Astrocyte of the cerebellum (primary cell): ENCODE measurements at regions not wholly inside any gene's neighbourhood (a gene's known extent, or its start where the extent isn't known, plus 50 kb on each side); places are given as distances from the start of the nearest gene placed in this dataset.

Experiments
- DNase-seq: peaks from one replicate; pipeline ENCODE4 v3.0.0-alpha.2; 2011; ENCODE audit warnings: low read depth
- H3K4me3 ChIP-seq: 2 replicates; pipeline ENCODE4 v1.5.1; 2011; ENCODE audit warnings: mild to moderate bottlenecking, low read depth, low read length, moderate library complexity
- in situ Hi-C: cut with HindIII; loops from 2 replicates; pipeline ENCODE4 v1.10.0; 2017; ENCODE audit warnings: low sequenced_read_pairs
- TF ChIP-seq, protein P1 (sequence below): IDR thresholded peaks from 2 replicates; pipeline ENCODE4 v1.5.1; 2012; ENCODE audit warnings: low read length, low read depth, moderate library complexity, mild to moderate bottlenecking; ENCODE audit errors: missing control alignments

DNA sequence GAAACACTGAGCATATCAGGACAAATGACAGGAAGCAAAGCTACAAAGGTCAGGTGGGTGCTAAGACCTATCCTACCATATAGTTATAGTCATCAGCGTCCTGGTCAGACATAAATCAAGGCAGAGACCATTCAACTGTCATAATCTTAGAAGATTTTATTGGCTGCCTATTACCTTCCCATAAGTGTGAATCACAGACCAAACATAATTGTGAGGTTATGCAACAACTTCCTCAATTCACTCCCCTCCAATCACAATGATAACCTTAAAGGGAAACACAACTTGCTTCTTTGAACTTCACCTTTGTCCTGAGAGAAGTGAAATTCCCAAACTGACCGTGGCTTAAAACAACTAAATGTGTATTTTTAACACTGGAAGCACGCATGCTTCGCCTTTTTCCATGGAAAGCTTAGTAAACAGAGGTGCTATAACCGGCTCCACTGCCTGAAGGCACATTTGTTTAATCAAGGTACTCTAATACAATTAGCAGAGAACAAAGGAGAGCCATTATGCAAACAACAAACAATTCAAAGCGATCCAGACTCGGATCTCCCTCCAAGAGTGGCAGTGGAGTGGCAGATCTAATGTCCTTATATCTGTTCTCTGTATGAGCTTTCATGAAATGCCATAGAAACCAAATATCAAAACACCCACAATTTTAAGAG, 84.9 kb downstream of the TMEM114 start:
- TF ChIP-seq, protein P1, sequence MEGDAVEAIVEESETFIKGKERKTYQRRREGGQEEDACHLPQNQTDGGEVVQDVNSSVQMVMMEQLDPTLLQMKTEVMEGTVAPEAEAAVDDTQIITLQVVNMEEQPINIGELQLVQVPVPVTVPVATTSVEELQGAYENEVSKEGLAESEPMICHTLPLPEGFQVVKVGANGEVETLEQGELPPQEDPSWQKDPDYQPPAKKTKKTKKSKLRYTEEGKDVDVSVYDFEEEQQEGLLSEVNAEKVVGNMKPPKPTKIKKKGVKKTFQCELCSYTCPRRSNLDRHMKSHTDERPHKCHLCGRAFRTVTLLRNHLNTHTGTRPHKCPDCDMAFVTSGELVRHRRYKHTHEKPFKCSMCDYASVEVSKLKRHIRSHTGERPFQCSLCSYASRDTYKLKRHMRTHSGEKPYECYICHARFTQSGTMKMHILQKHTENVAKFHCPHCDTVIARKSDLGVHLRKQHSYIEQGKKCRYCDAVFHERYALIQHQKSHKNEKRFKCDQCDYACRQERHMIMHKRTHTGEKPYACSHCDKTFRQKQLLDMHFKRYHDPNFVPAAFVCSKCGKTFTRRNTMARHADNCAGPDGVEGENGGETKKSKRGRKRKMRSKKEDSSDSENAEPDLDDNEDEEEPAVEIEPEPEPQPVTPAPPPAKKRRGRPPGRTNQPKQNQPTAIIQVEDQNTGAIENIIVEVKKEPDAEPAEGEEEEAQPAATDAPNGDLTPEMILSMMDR: no peak
- DNase-seq: no peak
- in situ Hi-C loops: no loop called here
- no peak overlapping the region for H3K4me3 ChIP-seq

DNA sequence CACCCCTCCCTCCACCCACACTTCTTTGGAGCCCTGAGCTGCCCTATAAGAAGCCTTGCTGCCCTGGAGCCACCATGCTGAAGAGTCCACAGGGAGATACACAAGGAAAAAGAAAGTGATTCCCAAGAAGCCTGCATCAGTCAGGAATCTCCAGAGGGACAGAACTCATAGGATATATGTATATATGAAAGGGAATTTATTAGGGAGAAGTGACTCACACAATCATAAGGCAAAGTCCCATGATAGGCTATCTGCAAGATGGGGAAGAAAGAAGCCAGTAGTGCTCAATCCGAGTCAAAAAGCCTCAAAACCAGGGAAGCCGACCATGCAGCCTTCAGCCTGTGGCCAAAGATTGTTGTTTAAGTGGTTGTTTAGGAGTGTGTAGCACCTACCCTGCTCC, 87.9 kb downstream of the TMEM114 start:
- in situ Hi-C loops: no loop called here
- no peak overlapping the region for H3K4me3 ChIP-seq
- DNase-seq: no peak
- TF ChIP-seq, protein P1: no peak

DNA sequence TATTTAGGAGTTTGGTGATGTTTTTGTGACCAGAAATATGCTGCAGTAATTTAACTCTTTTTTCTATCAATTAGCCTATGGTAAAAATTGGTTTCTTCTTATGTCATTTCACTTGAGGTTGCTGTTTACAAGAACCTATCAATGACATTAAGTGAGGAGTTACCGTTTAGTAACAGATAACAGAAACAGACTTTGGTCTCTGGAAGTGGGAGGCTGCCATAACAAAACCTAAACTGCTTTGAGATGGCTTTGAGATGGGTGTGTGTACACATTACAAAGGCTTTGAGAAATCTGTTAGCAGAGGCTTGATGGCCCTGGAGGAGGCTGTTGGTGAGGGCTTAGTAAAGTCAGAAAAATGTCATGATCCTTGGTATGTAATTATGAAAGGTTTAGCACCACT, 90.0 kb downstream of the TMEM114 start:
- in situ Hi-C loops: no loop called here
- TF ChIP-seq, protein P1: no peak
- DNase-seq: no peak
- no peak overlapping the region for H3K4me3 ChIP-seq

DNA sequence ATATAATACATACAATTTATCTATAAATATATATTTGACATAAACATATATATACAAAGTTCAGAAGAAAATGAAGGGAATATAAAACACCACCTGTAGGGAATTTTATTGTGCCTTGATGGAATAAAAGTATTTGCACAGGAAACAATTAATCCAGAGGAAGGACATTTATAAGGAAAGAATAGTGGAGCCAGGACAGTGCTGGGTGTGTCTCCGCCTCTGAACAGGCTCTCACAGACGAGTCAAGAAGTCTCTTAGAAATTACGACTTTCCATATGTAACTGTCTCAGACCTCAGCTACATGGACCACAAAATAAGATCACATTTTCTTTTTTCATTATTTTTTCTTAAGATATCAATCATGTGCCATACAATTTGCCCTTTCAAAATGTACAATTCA, 93.9 kb downstream of the TMEM114 start:
- no peak for DNase-seq
- no peak overlapping the region for H3K4me3 ChIP-seq
- TF ChIP-seq, protein P1: no peak
- in situ Hi-C loops: no loop called here

DNA sequence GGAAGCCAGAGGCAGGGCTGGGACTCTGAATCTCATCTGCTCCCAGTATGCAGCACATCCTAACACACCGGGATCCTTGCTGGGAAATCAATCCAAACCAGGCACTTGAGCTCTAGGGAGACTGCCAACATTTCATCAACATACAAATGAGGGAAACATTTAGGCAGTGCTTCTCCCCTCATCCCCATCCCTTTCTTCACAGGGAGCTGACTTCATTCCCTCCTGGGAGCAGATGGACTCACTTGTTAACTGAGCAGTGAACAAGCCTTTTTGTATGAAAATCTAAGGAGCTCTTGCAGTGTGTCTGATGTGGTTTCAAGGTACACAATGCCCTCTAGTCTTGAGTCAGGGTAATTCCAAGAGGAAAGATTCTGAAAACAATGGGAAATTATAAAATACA, 96.3 kb downstream of the TMEM114 start:
- H3K4me3 ChIP-seq: no peak overlapping the region
- no peak for DNase-seq
- in situ Hi-C loops: no loop called here
- TF ChIP-seq, protein P1: no peak

DNA sequence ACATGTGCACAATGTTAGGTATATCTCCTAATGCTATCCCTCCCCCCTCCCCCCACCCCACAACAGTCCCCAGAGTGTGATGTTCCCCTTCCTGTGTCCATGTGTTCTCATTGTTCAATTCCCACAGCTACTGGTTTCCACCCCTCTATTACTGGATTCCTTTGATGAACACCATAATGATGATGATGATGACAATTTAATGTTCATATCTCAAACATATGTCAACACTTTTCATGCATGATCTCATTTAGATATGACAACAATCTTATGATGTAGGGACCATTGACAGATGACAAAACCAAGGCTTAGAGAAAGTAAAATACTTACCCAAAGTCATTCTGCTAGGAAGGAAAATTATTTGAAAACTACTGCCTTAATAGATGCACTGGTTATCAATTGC, 97.6 kb downstream of the TMEM114 start:
- TF ChIP-seq, protein P1: no peak
- in situ Hi-C loops: no loop called here
- H3K4me3 ChIP-seq: no peak overlapping the region
- no peak for DNase-seq

DNA sequence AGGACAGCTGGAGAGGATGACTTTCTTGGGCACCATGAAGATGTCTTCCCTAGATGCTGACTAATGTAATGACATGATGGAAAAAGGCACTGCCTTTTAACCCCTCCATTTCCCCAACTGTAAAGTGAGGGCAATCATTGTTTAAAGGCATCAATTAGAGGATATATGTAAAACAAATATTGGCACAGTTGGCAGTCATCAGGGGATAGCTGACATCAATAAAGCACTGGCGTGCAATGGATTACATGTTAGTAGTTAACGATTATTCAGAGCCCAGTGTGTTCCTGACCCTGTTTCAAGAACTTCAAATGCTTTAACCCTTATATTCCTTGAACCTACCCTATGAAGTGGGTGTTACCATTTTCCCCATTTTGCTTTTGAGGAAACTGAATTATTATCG, 100.7 kb downstream of the TMEM114 start:
- in situ Hi-C loops: no loop called here

More for the DNA sequence above, 100.7 kb downstream of the TMEM114 start:
- no peak overlapping the region for H3K4me3 ChIP-seq
- TF ChIP-seq, protein P1: no peak
- no peak for DNase-seq
